MM.1S (cell line): ENCODE measurements at regions not wholly inside any gene's neighbourhood (a gene's known extent, or its start where the extent isn't known, plus 50 kb on each side); places are given as distances from the start of the nearest gene placed in this dataset.
"Not testable (repeated sequence)": the region's sequence is repeated elsewhere in the genome, so short reads cannot be mapped to it uniquely, and the experiment has no call there.

Experiments used
- DNase-seq: peaks from one replicate; pipeline ENCODE4 v3.0.0-alpha.2; 2015
- H2AFZ ChIP-seq: fragments of 300-600 bp; sonication (generic); 2 replicates; pipeline ENCODE4 v1.6.0; 2016; ENCODE audit warnings: antibody characterized with exemption, low read length
- H3F3A ChIP-seq: fragments of 300-600 bp; sonication (generic); 2 replicates; pipeline ENCODE4 v1.6.1; 2016; ENCODE audit warnings: mild to moderate bottlenecking, antibody characterized with exemption, low read length, moderate library complexity, mixed read lengths; ENCODE audit not compliant: insufficient read depth
- H3K27ac ChIP-seq: fragments of 300-600 bp; sonication (generic); 2 replicates; pipeline ENCODE4 v1.5.1; 2016; ENCODE audit warnings: mild to moderate bottlenecking, low read length
- H3K27me3 ChIP-seq: fragments of 300-600 bp; sonication (generic); replicated peaks from 2 replicates; pipeline ENCODE4 v1.6.0; 2016; ENCODE audit warnings: low read length; ENCODE audit not compliant: insufficient read depth
- H3K36me3 ChIP-seq: fragments of 300-600 bp; sonication (generic); replicated peaks from 2 replicates; pipeline ENCODE4 v1.6.1; 2016; ENCODE audit warnings: mild to moderate bottlenecking, low read length, mixed read lengths; ENCODE audit not compliant: insufficient read depth
- H3K4me1 ChIP-seq: fragments of 300-600 bp; sonication (generic); 2 replicates; pipeline ENCODE4 v1.6.1; 2016; ENCODE audit warnings: low read length, mixed read lengths
- H3K4me2 ChIP-seq: fragments of 300-600 bp; sonication (generic); 2 replicates; pipeline ENCODE4 v1.6.0; 2016; ENCODE audit warnings: low read depth, low read length
- H3K4me3 ChIP-seq: fragments of 300-600 bp; sonication (generic); 2 replicates; pipeline ENCODE4 v1.5.1; 2016; ENCODE audit warnings: low read length, mixed read lengths
- H3K79me2 ChIP-seq: fragments of 300-600 bp; sonication (generic); 2 replicates; pipeline ENCODE4 v1.6.1; 2016; ENCODE audit warnings: mixed run types, low read length, mixed read lengths
- H3K9ac ChIP-seq: fragments of 300-600 bp; sonication (generic); 2 replicates; pipeline ENCODE4 v1.6.1; 2016; ENCODE audit warnings: low read length, mixed read lengths
- H3K9me2 ChIP-seq: fragments of 300-600 bp; sonication (generic); replicated peaks from 2 replicates; pipeline ENCODE4 v1.6.1; 2016; ENCODE audit warnings: mild to moderate bottlenecking, low read length, mixed read lengths; ENCODE audit not compliant: insufficient read depth
- H3K9me3 ChIP-seq: fragments of 300-600 bp; sonication (generic); replicated peaks from 2 replicates; pipeline ENCODE4 v1.6.1; 2016; ENCODE audit warnings: mild to moderate bottlenecking, low read length, mixed read lengths; ENCODE audit not compliant: insufficient read depth
- H4K20me1 ChIP-seq: fragments of 300-600 bp; sonication (generic); 2 replicates; pipeline ENCODE4 v1.6.1; 2016; ENCODE audit warnings: mild to moderate bottlenecking, low read length, moderate library complexity, mixed read lengths; ENCODE audit not compliant: insufficient read depth
- EZH2 ChIP-seq: fragments of 300-600 bp; sonication (generic); optimal IDR thresholded peaks from 2 replicates; pipeline ENCODE3; 2017; ENCODE audit warnings: low read depth, mild to moderate bottlenecking, antibody characterized with exemption, low read length, mixed read lengths
- EZH2phosphoT487 ChIP-seq: fragments of 300-600 bp; sonication (generic); IDR thresholded peaks from 2 replicates; pipeline ENCODE4 v1.6.1; 2018; ENCODE audit warnings: antibody characterized with exemption, low read length
- TF ChIP-seq, protein P1 (sequence below): fragments of 300-600 bp; sonication (generic); IDR thresholded peaks from 2 replicates; pipeline ENCODE4 v1.5.1; 2016; ENCODE audit warnings: antibody characterized with exemption, low read length, mixed read lengths

DNA sequence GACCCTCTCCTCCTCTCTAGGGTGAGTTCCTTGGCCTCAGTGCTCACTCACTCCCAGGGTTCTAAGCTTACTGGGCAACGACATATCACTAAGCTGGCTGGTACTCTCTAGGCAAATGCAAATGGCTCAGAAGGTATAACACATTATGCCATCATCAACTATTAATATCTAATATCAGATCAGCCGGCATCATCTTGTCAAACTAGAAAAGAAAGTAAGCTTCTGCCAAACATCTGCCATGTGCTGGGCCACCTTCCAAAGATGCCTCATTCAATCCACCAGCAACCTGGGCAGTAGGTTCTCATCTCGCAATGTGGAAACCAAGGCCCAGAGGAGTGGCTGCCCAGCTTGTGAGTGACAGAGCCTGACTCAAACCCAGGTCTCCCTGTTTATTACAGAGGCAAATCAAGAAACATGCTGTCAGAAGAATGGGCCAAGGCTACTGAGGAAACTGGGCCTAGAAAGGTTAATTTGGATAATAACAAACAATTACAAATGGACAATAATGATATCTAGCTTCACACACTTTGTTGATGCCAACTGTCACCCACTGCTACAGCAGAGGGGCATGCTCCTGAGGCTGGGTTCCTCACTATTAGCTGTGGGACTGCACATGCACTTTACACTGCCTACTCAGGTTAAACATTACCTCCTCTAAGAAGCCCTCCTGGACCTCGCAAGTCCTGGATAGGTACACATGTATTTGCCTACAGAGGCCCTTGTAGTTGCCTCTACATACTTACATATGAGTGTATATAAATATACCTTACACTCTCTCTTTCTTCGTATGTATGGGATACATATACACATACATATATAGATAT is 183.3 kb upstream of the JUN start:
- Histone ChIP-seq H3K4me2 (peak overlapping the region; percentile 25; the same call in 1 of the 2 replicates), H3K4me3 (no peak overlapping the region), H3K9me3 (no peaks in the 10 kb centered on the region), H3K79me2 (no peaks in the 10 kb centered on the region), H3K36me3 (no peaks in the 10 kb centered on the region), H3K4me1 (peaks cover 31% of the 10 kb centered on the region), H2AFZ (peak overlapping the region; percentile 44; the same call in 1 of the 2 replicates), H3K9ac (no peak overlapping the region), H3F3A (peaks cover 22% of the 10 kb centered on the region), H3K27ac (peak overlapping the region; percentile 44; the same call in 1 of the 2 replicates), H3K27me3 (no peaks in the 10 kb centered on the region), H4K20me1 (no peaks in the 10 kb centered on the region), H3K9me2 (no peaks in the 10 kb centered on the region)
- DNase-seq = no peak
- TF ChIP-seq EZH2 (no peak), EZH2phosphoT487 (no peak)
- TF ChIP-seq, protein P1, sequence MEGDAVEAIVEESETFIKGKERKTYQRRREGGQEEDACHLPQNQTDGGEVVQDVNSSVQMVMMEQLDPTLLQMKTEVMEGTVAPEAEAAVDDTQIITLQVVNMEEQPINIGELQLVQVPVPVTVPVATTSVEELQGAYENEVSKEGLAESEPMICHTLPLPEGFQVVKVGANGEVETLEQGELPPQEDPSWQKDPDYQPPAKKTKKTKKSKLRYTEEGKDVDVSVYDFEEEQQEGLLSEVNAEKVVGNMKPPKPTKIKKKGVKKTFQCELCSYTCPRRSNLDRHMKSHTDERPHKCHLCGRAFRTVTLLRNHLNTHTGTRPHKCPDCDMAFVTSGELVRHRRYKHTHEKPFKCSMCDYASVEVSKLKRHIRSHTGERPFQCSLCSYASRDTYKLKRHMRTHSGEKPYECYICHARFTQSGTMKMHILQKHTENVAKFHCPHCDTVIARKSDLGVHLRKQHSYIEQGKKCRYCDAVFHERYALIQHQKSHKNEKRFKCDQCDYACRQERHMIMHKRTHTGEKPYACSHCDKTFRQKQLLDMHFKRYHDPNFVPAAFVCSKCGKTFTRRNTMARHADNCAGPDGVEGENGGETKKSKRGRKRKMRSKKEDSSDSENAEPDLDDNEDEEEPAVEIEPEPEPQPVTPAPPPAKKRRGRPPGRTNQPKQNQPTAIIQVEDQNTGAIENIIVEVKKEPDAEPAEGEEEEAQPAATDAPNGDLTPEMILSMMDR = no peak

DNA sequence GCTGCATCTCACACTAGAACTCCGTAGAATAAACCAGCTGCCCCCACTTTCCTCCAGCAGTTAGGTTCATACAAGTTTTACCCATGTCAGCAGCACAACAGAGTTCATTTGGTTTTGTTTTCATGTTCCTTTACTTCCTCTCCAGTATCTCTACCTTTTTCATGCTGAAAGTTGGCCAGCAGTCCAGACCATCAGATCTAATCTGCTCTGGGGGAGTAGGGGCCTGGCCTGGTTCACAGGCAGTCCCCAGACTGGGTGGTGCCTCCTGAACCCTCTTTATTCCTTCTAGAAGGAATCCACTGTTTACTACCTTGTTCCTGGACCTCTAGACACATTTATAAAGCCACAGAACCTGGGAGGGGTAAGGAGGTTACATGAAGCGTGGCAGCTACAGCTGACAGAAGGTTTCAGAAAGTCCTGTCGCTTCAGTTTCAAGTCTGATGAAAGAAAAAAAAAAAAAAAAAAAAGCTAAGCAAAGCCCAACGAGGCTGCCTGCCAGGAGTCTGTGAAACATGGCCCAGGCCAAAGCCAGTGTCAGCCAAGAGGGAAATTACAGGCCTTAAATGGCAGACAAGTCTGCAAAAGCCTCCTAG is 184.6 kb upstream of the JUN start:
- Histone ChIP-seq H3K4me2 (peak overlapping the region; percentile 83), H2AFZ (peak overlapping the region; percentile 62)

DNA sequence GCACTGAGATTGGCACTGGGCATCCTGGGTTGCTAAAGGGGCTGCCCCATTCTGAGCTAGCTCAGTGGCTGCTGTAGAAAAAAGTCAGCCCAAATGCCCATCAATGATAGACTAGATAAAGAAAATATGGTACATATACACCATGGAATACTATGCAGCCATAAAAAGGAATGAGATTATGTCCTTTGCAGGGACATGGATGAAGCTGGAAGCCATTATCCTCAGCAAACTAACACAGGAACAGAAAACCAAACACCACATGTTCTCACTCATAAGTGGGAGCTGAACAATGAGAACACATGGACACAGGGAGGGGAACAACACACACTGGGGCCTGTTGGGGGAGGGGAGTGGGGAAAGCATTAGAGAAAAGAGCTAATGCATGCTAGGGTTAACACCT is 185.3 kb upstream of the JUN start:
- H3K9me2 ChIP-seq, H3K36me3 ChIP-seq, H3K9me3 ChIP-seq, H2AFZ ChIP-seq, H3K79me2 ChIP-seq, H3K27me3 ChIP-seq, H3K4me3 ChIP-seq, H4K20me1 ChIP-seq, DNase-seq: not testable (repeated sequence)
- peaks cover 22% of the 10 kb centered on the region for H3F3A ChIP-seq
- peak overlapping the region; percentile 83; the same call in 1 of the 2 replicates for H3K4me2 ChIP-seq
- H3K9ac ChIP-seq = peak overlapping the region; percentile 64; the same call in 1 of the 2 replicates
- peaks cover 31% of the 10 kb centered on the region for H3K4me1 ChIP-seq
- peak overlapping the region; percentile 94 for H3K27ac ChIP-seq

More for the DNA sequence above, 184.6 kb upstream of the JUN start:
- Histone ChIP-seq H3F3A (peaks cover 22% of the 10 kb centered on the region), H3K9ac (peak overlapping the region; percentile 64; the same call in 1 of the 2 replicates), H3K27me3 (no peaks in the 10 kb centered on the region), H3K4me3 (peak overlapping the region; percentile 28; the same call in 1 of the 2 replicates), H3K9me3 (no peaks in the 10 kb centered on the region), H3K27ac (peak overlapping the region; percentile 94), H3K4me1 (peaks cover 31% of the 10 kb centered on the region), H3K79me2 (no peaks in the 10 kb centered on the region), H3K9me2 (no peaks in the 10 kb centered on the region), H4K20me1 (no peaks in the 10 kb centered on the region), H3K36me3 (no peaks in the 10 kb centered on the region)
- peak; percentile 94 for DNase-seq
- no peak for TF ChIP-seq EZH2phosphoT487
- TF ChIP-seq EZH2 = no peak
- TF ChIP-seq, protein P1 = no peak
